ENCODE measurements at regions not wholly inside any gene's neighbourhood (a gene's known extent, or its start where the extent isn't known, plus 50 kb on each side); places are given as distances from the start of the nearest gene placed in this dataset.

- Histone ChIP-seq H3K4me3 (replicated peaks in 1 of 3; ENCODE audit: insufficient read depth in 1 of 3, low read depth in 1 of 3, low read length in 3 of 3) (no peak overlapping the region), H3K79me2 (ENCODE audit: control insufficient read depth, insufficient read depth, low read length) (no peaks in the 10 kb centered on the region), H2AFZ (ENCODE audit: low read depth, low read length) (no peak overlapping the region), H3K9me1 (replicated peaks; ENCODE audit: control insufficient read depth, extremely low read depth, insufficient read depth, low read length) (no peaks in the 10 kb centered on the region), H3K9me3 (replicated peaks; ENCODE audit: control insufficient read depth, insufficient read depth, low read length) (peaks cover 5% of the 10 kb centered on the region), H3K27me3 (ENCODE audit: control insufficient read depth in 2 of 2, insufficient read depth in 2 of 2, low read length in 2 of 2) (no peaks in the 10 kb centered on the region), H3K36me3 (ENCODE audit: control insufficient read depth in 2 of 2, extremely low read depth in 1 of 2, insufficient read depth in 2 of 2, low read length in 2 of 2) (no peaks in the 10 kb centered on the region), H3K4me1 (ENCODE audit: control insufficient read depth, extremely low read depth, insufficient read depth, low read length) (no peaks in the 10 kb centered on the region), H4K20me1 (replicated peaks; ENCODE audit: control insufficient read depth, extremely low read depth, insufficient read depth, low read length) (no peaks in the 10 kb centered on the region), H3K27ac (ENCODE audit: insufficient read depth, low read depth, low read length) (no peak overlapping the region), H3K4me2 (ENCODE audit: insufficient read depth, low read length) (no peak overlapping the region), H3K9ac (replicated peaks; ENCODE audit: extremely low read depth, insufficient read depth, low read length) (no peak overlapping the region)
- ChIA-PET CTCF (no interaction called here), POLR2A (no interaction called here)
- no peak for DNase-seq (ENCODE audit: low read depth, low spot score)
- TF ChIP-seq MYC (IDR thresholded peaks at IDR 0.05; ENCODE audit: low read depth, low read length), result no peak
- no peak for TF ChIP-seq EZH2 (IDR thresholded peaks at IDR 0.05; ENCODE audit: borderline replicate concordance, low read depth, low read length, severe bottlenecking)
- TF ChIP-seq POLR2A (IDR thresholded peaks at IDR 0.05; ENCODE audit: low read depth, low read length), result no peak
- TF ChIP-seq GATA2 (IDR thresholded peaks at IDR 0.05; ENCODE audit: insufficient read depth, insufficient read length, low read depth, low read length), result no peak
- TF ChIP-seq POLR2AphosphoS5 (IDR thresholded peaks at IDR 0.05; ENCODE audit: insufficient read depth, low read depth, low read length), result no peak
- no peak for TF ChIP-seq FOS (IDR thresholded peaks at IDR 0.05; ENCODE audit: borderline replicate concordance, insufficient read depth, low read length)
- no peak for TF ChIP-seq MAX (IDR thresholded peaks at IDR 0.05; ENCODE audit: insufficient read depth, insufficient read length)
- TF ChIP-seq CTCF (IDR thresholded peaks at IDR 0.05; ENCODE audit: extremely low read depth in 1 of 2, insufficient read depth in 1 of 2, low read depth in 1 of 2, low read length in 2 of 2), result no peak
- TF ChIP-seq JUN (IDR thresholded peaks at IDR 0.05; ENCODE audit: borderline replicate concordance, insufficient read depth, insufficient read length, low read depth), result no peak
- dilution Hi-C loops (cut with MboI; ENCODE audit: extremely low pct_ligation_motif_present, low sequenced_read_pairs) (no loop called here), intact Hi-C loops (cut with micrococcal nuclease) (no loop called here)
- no TSS peak for BruUV-seq (replicated peaks)
- FAIRE-seq, result no peak
Measured at GRCh38 chr5:8429778-8430758, 561.1 kb downstream of the MTRR start.

All from endothelial cell of umbilical vein (primary cell).